SK-N-SH treated with all-trans-retinoic acid at 6 μM for 48 hours (cell line): ENCODE measurements at regions not wholly inside any gene's neighbourhood (a gene's known extent, or its start where the extent isn't known, plus 50 kb on each side); places are given as distances from the start of the nearest gene placed in this dataset.

Experiments
- PATZ1 ChIP-seq: fragments of 250-450 bp; sonication (Bioruptor Pico); IDR thresholded peaks from 2 replicates; pipeline ENCODE4 v1.8.0; 2020; ENCODE audit warnings: mild to moderate bottlenecking, moderate library complexity, borderline replicate concordance
- PPARA ChIP-seq: fragments of 250-450 bp; sonication (Bioruptor Pico); IDR thresholded peaks from 2 replicates; pipeline ENCODE4 v1.5.0; 2020; ENCODE audit warnings: mild to moderate bottlenecking, borderline replicate concordance
- TSHZ2 ChIP-seq: fragments of 250-450 bp; sonication (Bioruptor Pico); IDR thresholded peaks from 2 replicates; pipeline ENCODE4 v1.5.0; 2020; ENCODE audit warnings: mild to moderate bottlenecking, moderate library complexity
- ZFP30 ChIP-seq: fragments of 450-650 bp; formaldehyde crosslinking; IDR thresholded peaks from 2 replicates; pipeline ENCODE4 v1.5.0; 2022; ENCODE audit warnings: mild to moderate bottlenecking, moderate library complexity
- ZNF70 ChIP-seq: fragments of 450-650 bp; formaldehyde crosslinking; IDR thresholded peaks from 2 replicates; pipeline ENCODE4 v1.5.0; 2020; ENCODE audit warnings: mild to moderate bottlenecking, moderate library complexity

- TF ChIP-seq PATZ1 (CRISPR knock-in tag) (no peak), PPARA (CRISPR knock-in tag) (no peak), ZNF70 (CRISPR knock-in tag) (no peak), TSHZ2 (CRISPR knock-in tag) (no peak), ZFP30 (CRISPR knock-in tag) (no peak)
Observed at GRCh38 chr14:65297744-65298143, 114.8 kb upstream of the FUT8 start.
